ENCODE measurements at regions not wholly inside any gene's neighbourhood (a gene's known extent, or its start where the extent isn't known, plus 50 kb on each side); places are given as distances from the start of the nearest gene placed in this dataset.

DNA sequence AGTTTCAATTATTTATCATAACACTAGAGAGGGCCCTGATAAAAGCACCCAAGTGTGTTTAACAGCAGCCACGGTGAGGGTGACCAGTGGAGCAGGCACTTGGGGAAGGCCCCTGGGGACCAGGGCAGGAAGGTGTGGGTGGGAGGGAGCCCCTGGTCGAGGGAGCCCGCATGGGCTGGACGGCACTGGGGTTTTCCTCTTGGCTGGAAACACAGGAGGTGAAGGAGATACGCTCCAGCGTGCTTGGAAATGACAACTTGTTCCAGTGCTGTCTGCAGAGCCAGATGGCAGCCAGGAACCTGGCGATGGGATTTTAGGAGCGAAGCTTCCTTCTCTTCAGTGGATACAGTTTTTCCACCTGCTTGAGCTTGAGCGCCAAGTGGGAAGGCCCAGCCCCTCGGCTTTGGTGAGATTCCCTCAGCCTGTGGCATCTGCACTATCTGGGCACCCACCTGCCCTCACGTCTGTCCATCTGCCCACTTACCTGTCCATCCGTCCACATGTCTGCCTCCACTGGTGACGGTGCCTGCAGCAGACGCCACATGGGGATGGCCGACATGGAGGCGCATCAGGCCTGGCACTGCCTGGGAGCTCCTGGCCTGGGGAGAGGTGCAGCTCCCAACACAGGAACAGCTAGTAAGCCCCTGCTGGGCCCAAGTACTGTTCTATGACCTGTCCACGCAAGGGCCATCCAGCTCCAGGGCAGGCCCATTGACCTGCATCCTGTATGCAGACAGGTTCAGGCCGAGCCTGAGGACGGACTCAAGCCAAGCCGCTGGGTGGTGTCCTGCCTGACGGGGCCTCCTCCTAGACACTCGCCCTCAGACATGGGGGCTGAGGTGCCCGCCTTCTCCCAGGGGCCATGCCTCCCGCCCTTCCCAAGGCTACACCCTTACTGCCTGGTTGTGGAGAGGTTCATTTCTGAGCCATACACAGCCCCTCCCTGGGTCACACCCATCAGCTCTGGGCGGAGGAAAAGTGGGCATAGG is 192.2 kb upstream of the C14orf180 start:
- DNase-seq (ENCODE audit: low spot score) = no peak

DNA sequence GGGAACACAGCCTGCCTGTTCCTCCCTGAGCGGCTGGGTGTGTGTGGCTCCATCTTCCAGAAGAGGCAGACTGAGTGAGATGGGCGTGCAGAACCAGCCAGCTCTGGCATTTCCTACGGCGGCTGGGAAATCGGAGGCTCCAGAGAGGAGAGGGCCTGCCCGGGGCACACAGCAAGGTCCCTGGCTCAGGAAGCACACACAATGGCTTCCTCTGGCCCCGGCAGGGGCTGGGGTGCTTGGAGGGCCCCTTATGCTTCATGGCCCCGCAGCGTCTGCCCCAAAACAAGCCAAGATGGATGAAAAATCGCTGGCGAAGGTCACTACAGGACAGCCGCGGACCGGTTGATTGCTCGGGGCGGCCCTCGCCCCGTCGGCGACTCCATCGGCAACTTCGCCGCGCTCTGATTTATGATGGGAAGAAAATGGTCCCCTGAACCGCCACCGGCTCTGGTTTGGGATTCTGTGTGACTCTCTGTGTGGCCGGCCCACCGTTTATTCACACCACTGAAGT is 191.5 kb upstream of the C14orf180 start:
- no peak for DNase-seq (ENCODE audit: low spot score)

DNA sequence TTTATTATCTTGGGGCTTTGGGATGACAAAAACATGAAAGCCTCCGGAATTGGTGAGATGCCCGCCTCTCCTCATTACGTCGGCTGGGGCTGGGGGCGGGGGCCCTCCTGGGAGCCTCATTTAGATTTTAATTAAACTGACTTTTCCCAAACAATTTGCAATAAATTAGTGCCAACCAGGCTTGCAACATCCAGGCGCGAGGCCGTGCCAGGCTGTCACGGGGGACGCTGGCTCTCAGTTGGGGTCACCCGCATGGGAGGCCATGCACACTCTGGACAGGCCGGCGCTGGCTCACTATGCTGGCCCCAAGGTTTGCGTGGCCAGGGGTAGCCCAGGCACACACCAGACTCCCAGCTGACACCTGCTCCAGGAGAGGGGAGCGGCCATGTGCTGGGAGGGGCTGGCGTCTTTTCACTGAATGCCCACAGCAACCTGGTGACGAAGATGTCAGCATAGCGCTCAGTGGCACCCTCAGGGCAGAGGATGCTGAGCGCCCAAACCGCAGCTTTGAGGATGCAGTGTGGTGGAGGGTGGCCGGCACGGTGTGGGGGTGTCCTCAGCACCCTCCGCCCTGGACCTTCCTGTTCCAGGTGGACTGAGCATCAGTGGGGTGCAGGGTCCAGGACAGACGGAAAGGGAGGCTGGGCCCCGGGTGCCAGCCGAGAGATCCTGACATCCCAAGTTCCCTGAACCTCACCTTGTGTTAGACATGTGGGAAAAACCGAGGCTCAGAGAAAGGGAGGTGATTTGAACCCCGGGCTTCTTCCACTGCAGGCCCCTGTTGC is 190.8 kb upstream of the C14orf180 start:
- DNase-seq (ENCODE audit: low spot score) = no peak

DNA sequence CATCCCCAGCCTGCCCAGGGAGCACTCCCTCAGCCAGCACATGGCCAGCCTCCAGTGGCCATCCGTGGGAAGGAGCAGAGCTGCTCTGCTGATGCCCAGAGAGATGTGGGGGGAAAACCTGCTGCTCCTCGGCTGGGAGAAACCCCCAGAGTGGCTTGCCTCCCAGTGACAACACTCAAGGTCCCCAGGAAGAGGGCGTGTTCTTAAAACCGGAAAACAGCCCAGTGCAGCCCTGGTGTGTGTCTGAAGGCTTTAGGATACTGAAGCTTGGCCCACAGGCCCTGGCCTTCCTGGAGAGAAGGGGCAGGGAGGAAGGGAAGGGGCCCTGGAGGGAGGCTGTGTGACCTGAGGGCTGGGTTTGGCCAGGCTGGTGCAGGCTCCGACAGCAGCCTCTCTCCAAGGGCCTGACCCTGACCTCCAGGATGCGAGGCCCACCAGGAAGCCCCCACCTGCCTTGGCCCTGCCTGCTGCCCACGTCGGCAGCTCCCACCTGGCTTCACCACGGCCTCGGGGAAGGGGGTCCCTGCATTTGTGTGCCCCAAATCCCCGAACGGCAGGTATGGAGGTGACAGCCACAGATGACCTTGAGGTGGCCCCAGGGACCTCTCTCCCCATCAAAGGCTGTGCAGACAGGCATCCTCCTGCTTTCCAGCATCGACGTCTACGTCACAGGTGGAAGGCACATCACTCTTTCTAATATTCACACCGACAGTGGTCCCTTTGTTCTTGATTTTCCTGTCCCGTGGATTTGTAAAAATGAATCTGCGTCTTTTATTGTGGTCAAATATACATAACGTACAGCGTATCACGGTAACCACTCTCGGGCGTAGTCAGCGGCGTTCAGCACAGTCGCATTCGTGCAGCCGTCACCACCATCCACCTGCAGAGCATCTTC is 190.0 kb upstream of the C14orf180 start:
- no peak for DNase-seq (ENCODE audit: low spot score)

DNA sequence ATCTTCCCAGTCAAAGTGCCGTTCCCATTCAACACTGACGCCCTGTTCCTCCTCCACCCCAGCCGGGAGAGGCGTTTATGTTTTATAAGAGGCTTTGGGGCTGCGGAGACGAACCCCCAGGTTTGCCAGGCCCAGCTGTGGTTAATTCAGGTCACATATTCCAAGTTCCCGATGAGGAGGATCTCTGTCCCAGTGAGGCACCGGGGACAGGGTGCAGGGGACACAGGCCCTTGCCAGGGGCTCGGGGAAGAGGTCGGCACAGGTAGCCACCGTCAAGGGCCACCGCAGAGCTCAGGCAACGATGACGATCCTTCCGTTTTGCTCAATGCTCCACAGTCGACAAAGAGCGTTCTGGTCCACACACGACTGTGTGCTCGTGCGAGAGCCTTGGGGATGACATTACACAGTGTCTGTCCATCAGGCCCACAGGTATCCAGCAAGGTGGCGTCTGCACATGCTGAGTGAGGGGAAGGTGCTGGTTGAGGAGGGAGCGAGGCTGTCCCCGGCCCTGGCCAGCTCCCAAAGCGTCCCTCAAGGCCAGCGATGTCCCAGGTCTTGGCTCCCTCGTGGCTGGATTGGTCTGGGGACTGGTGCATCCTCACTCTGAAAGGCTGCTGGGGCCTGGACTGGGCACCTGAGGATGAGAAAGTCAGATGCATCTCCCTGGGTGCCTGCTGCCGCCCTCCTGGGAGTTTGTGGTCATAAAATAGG is 189.2 kb upstream of the C14orf180 start:
- no peak for DNase-seq (ENCODE audit: low spot score)

DNA sequence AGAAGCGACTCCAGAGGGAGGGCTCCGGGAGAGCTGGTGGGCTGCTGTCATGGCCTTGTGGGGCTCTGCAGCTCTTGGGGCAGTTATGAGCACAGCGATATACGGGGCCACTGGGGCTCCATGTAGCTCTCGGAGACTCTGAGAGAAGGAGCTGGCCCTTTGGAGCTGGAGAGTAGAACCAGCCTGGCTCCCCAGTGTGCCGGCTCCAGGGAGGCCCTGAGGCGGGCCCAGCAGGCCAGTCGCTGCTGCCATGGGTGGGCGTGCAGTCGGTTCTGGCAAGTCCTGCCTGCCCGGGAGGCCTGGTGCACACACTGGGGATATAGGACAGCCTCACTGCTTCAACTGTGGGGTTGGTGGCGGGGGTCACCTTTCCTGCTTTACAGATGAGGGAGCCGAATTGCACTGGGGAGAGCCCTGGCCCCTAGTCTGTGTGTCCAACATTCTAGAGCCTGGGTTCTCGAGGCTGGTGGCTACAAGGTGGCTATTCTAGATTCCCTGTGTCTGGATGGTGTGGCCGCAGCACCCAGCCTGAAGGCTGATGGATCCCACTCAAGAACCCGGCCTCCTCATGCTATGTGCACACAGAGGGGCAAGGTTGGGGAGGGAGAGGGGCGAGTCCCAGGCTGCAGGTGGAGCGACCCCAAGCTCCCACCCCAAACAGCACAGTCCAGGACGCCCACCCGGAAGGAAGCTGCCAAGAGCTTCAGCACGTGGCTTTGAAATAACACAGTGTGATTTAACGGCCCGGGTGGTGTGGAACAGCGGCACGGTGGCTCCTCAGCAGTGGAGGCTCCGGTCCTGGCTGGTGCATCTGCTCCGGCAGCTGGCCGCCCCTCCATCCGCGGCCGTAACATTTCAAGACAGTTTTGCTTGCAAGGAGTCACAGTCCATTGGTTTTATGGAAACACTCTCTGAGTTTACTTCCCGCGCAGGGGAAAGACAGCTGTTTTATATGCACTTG is 188.3 kb upstream of the C14orf180 start:
- no peak for DNase-seq (ENCODE audit: low spot score)

DNA sequence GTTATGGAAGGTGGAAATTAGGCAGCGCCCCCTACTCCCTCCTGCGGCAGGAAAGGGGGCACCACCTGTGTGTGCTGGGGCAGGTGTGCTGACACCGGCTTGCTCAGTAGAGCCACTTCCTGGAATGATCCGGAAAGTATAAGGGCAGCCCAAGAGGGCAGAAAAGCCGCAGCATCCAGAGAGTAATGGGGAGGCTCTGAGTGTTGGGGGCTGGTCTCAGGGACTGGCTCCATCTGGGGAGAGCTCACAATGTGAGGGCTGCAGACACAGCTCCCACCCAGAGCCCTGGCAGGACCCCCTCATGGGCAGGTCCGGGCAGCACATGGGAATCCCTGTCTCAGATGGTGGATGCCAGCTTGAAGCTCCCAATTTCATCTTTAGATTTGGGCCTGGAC is 187.6 kb upstream of the C14orf180 start:
- no peak for DNase-seq (ENCODE audit: low spot score)

DNA sequence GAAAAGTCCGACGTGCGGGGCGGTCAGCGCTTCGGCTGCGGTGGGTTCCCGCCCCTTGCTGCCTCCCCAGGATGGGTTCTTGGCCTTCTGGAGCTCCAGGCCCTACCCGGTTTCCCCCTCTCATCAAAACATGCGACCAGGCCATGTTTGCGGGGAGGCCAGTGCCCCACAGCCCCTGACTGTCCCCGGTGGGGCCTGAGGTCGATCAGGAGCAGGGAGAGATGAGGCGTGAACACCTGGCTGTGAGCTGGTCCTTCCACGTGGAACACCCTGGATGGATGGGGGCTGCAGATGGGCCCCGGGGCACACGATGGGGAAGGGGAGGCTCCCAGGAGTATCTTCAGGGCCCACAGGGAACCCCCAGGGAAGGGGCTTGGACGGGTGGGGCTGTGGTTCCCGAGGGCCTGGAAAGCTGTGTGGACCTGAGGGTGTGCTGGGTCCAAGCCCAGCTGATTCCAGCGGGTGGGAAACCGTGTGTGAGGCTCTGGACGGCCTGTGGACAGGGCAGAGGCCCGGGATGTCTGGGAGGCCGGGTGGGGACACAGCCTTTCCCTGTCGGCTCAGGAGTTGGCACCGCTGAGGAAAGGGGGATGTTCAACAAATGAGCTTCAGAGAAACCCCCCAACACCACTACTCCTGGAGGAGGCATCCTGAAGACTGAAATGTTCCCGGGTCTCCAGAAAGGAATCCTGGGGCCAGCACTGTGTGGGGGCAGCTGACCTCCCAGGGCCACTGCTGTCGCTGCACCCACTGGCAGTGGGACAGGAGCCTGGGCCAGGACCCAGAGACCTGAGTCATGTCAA is 187.0 kb upstream of the C14orf180 start:
- no peak for DNase-seq (ENCODE audit: low spot score)

DNA sequence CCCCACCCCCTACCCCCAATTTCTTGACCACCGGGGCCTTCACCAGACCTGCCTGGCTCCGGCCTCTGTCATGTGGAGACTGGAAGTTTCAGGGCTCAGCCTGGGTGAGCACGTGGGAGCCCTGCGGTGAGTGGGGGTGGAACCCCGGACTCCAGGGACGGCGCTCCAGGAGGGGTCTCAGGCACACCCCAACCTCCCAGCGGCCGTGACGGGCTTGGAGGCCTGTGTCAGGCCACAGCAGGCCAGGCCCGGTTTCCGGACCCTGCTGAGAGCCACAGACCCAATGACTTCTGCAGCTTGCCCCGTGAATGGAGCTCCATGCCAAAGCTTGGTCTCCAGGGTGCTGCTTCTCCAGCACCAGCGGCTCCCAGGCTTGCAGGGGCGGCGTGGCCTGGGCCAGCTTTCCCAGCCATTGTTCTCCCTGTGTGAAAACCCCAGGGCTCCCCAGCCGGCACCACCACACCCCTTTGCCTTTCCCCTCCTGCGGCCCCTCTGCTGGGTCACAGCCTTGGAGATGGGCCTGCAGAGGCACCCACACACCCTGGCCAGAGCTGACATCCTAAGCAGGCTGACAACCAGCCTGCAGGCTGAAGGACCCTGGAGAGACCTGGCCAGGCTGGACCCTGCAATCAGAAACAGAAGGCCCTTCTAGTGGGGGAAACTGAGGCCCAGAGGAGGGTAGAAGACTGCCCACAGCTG is 186.2 kb upstream of the C14orf180 start:
- no peak for DNase-seq (ENCODE audit: low spot score)

DNA sequence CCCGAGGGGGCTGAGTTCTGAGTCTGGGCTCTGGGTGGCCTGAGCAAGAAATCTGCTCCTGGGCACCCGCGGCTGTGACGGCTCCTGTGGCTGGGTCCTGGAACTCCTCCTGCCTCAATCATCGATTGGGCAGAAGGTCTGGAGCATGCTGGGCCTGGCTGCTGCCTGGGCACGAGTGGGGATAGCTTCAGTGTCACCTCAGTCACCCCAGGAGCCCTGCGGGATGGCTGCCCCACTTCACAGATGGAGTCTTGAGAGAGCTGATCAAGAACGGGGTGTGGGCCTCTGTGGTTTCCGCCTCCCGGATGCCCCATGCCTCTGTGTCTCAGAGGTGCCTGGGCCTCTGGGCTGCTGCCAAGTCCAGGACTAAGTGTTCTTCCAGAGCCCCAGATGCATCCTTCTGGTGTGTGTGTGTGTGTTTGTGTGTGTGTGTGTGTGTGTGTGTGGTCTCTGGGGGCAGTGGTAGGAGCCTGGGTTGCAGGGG is 185.6 kb upstream of the C14orf180 start:
- no peak for DNase-seq (ENCODE audit: low spot score)

DNA sequence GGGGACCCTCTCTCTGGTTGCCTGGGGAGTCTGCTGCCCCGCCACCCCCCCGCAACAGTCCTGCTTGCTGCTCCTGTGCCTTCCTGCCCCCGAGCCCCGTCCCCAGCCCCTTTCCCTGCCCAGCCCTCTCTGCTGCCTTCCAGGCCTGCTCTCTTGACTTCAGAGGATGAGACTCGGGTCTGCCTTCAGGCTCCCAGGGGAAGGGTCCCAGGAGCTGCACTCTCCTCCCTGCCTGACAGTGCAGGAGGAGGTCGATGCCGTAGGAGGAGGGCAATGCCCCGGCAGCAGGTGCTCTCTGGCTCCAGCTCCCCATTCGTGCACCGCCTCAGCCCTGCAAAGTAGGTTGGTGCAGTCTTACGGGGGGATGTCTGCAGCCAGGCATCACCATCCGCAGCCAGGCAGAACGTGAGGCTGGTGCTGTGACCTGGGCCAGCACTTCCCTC is 185.1 kb upstream of the C14orf180 start:
- no peak for DNase-seq (ENCODE audit: low spot score)

DNA sequence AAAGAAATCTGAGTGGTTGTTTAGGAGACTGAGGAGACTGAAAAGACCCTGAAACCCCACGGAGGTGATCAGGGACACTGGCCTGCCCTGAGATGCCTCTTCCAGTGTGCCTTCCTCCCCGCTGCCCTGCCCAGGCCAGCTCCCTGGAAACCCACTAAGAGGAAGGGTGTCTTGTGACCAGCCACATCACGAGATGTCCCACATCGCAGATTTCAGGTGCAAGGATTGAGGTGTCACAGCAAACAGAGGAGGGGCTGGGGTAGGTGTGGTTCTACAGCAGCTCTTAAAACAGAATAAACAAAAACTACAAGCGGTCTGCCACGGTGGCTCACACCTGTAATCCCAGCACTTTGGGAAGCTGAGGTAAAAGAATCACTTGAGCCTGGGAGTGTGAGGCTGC is 184.3 kb upstream of the C14orf180 start:
- no peak for DNase-seq (ENCODE audit: low spot score)

DNA sequence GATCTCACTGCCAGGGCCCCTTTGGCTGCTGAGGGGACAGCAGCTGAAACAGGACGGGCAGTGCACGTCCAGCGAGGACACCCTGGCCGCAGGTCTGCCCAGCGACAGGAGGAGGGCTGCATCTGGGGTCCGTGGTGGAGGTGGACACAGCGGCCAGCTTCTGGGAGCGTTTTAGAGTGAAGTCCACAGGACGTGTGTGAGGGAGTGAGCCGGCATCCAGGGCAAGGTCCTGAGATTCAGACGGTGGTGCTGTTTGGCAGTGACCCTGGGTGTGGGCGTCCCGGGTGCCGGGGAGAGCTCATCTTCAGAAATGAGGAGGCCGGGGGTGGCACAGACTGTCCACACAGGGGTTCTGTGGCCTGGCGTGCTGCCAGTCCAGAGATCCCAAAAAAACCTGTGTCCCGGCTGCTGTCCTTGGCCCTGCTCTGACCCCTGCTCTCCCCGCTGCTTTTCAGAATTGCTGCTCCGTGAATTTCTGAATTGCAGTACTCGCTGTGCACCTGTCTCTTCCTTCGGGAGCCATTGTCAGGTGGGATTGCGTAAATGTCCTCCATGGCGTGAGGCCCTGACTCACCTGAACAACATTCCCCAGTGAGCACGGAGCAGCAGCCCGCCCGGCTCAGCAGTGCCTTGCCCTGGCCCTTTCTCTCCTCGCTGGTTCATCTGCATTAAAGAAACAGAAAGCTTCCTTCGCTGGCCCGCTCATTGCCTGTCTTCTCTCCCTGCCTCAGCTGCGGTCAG is 183.5 kb upstream of the C14orf180 start:
- DNase-seq (ENCODE audit: low spot score) = no peak

DNA sequence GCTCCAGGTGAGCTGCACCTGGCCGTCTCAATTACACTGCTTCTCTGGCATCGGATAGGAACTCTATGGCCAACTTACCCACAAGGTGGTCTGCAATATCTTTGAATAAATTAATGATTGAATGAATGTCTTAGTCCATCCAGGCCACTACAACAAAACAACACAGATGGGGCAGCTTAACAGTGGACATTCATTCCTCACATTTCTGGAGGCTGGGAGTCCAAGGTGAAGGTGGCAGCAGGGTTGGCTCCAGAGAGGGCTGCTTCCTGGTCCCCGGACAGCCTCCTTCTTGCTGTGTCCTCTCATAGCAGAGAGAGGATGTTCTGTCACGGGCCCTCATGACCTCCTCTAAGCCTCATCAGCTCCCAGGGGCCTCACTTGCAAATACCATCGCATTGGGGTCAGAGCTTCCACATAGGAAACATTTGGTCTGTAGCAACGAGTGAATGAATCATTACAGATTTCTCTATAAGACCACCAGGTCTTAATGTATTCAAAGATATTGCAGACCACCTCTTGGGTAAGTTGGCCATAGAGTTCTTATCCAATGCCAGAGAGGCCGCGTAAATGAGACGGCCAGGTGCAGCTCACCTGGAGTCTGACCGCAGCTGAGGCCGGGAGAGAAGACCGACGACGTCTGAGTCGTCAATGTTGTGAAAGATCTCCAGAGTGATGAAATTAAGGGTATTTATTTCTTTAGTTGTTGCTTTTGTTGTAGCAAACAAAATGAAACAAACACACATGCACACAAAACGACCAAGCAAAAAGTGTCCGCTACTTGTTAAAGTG is 182.7 kb upstream of the C14orf180 start:
- DNase-seq (ENCODE audit: low spot score) = no peak

DNA sequence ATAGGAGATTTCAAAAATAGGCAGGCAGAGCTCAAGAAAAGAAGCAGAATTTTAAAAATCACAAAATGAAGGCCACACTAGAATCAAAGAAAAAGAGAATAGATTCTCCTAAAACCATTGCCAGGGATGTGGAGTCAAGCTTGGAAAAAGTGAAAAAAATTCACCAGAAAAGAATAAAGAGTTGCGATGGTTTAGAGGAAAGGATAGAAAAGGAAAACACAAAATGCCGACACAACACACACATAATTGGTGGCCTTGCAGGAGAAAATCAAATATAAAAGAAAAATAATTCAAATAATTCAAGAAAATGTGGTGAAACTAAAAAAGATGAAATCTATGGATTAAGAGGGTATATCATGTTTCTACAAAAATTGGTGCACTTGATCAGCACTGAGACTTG is 181.6 kb upstream of the C14orf180 start:
- DNase-seq (ENCODE audit: low spot score) = no peak

DNA sequence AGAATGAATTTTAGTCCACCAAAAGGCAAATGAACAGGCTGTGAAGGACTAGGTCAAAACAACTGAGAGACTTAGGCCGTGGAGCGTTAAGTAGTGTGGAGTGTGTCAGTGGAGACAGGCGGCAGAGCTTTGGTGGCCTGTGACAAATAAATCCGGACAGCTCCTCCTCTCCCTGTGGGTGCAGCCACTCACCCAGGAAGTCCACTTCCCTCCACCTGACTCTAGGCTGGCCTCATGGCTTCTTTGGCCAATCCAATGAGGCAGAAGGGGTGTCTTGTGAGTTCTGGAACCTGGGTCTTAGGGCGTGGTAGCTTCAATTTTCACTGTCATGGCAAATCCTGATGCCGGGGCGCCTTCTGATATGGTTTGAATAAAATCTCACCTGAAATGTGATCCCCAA is 180.9 kb upstream of the C14orf180 start:
- no peak for DNase-seq (ENCODE audit: low spot score)
